NB4 (cell line): ENCODE measurements at regions not wholly inside any gene's neighbourhood (a gene's known extent, or its start where the extent isn't known, plus 50 kb on each side); places are given as distances from the start of the nearest gene placed in this dataset.

Source experiments
- MYC ChIP-seq: IDR thresholded peaks from 2 replicates; pipeline ENCODE4 v1.6.1; 2011; ENCODE audit warnings: low read depth, low read length
- POLR2A ChIP-seq: IDR thresholded peaks from 2 replicates; pipeline ENCODE4 v1.6.1; 2011; ENCODE audit warnings: mild to moderate bottlenecking; ENCODE audit not compliant: insufficient read length; ENCODE audit errors: extremely low read depth
- TF ChIP-seq, protein P1 (sequence below): IDR thresholded peaks from one replicate; pipeline ENCODE4 v1.5.1; 2012; ENCODE audit warnings: low read depth, low read length

DNA sequence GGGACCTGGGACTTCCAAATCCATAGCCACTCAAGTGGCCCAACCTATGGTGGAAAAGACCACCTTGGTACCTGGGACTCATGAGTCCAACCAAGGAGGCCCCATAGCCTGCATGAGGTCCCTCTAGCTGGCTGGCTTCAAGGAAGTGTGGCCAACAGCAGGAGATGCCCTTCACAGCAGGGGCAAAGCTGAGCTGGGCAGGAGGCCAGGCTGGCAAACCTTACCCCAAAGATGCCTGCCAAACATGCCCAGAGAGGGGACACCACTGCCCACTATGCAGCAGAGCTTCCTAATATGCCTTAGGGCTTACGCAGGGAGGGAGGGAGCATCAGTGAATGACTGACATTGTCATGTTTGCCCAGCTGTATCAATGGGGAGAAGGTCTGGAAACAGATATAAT is 188.0 kb upstream of the GLI2 start:
- TF ChIP-seq, protein P1, sequence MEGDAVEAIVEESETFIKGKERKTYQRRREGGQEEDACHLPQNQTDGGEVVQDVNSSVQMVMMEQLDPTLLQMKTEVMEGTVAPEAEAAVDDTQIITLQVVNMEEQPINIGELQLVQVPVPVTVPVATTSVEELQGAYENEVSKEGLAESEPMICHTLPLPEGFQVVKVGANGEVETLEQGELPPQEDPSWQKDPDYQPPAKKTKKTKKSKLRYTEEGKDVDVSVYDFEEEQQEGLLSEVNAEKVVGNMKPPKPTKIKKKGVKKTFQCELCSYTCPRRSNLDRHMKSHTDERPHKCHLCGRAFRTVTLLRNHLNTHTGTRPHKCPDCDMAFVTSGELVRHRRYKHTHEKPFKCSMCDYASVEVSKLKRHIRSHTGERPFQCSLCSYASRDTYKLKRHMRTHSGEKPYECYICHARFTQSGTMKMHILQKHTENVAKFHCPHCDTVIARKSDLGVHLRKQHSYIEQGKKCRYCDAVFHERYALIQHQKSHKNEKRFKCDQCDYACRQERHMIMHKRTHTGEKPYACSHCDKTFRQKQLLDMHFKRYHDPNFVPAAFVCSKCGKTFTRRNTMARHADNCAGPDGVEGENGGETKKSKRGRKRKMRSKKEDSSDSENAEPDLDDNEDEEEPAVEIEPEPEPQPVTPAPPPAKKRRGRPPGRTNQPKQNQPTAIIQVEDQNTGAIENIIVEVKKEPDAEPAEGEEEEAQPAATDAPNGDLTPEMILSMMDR, result no peak
- TF ChIP-seq POLR2A, result no peak
- TF ChIP-seq MYC, result no peak
